Caco-2 (cell line): ENCODE measurements at regions not wholly inside any gene's neighbourhood (a gene's known extent, or its start where the extent isn't known, plus 50 kb on each side); places are given as distances from the start of the nearest gene placed in this dataset.

Experiments used
- BruUV-seq: library from RNA; stranded (reverse); fragments of 400-500 nt; replicated peaks from 2 replicates; lab custom pipeline; 2021; lab: Mats Ljungman, UMichigan
- CTCF ChIA-PET: fragments of 300-600 bp; sonication (Branson Sonifier 250); formaldehyde crosslinking; loops from one replicate; lab custom pipeline; 2022; ENCODE audit warnings: antibody characterized with exemption; lab: Charles Lee
- POLR2A ChIA-PET: fragments of 300-600 bp; sonication (Branson Sonifier 250); formaldehyde crosslinking; loops from one replicate; lab custom pipeline; 2022; ENCODE audit warnings: antibody characterized with exemption; lab: Charles Lee
- DNase-seq, 2 experiments: peaks; one replicate each; pipeline versions ENCODE4 v3.0.0 to v3.0.0-alpha.2; 2020 to 2022
- H3K27me3 ChIP-seq: replicated peaks from 2 replicates; pipeline ENCODE4 v1.6.0; 2011; ENCODE audit warnings: low read length; ENCODE audit not compliant: control insufficient read depth, insufficient read depth
- H3K36me3 ChIP-seq: 2 replicates; pipeline ENCODE4 v1.5.1; 2011; ENCODE audit warnings: low read length; ENCODE audit not compliant: control insufficient read depth, insufficient read depth
- H3K4me1 ChIP-seq: fragments of 250-450 bp; sonication (Bioruptor Pico); 2 replicates; pipeline ENCODE4 v1.5.1; 2020; ENCODE audit warnings: mild to moderate bottlenecking
- H3K4me3 ChIP-seq: 2 replicates; pipeline ENCODE4 v1.5.1; 2011; ENCODE audit warnings: low read depth, mild to moderate bottlenecking, control low read depth, low read length
- H3K9me3 ChIP-seq: fragments of 250-450 bp; sonication (Bioruptor Pico); 2 replicates; pipeline ENCODE4 v1.5.1; 2020; ENCODE audit warnings: mild to moderate bottlenecking, moderate library complexity
- H3K27ac Mint-ChIP-seq: one replicate; pipeline ENCODE4 v1.8.0; 2022; ENCODE audit warnings: mixed read lengths; ENCODE audit not compliant: unreplicated experiment
- H3K27me3 Mint-ChIP-seq: one replicate; pipeline ENCODE4 v1.8.0; 2022; ENCODE audit warnings: mixed read lengths; ENCODE audit not compliant: insufficient read depth, unreplicated experiment
- H3K36me3 Mint-ChIP-seq: one replicate; pipeline ENCODE4 v1.8.0; 2022; ENCODE audit warnings: mild to moderate bottlenecking, mixed read lengths; ENCODE audit not compliant: insufficient read depth, unreplicated experiment
- H3K4me1 Mint-ChIP-seq: one replicate; pipeline ENCODE4 v1.8.0; 2022; ENCODE audit warnings: low read depth, mixed read lengths; ENCODE audit not compliant: unreplicated experiment
- H3K4me3 Mint-ChIP-seq: one replicate; pipeline ENCODE4 v1.8.0; 2022; ENCODE audit warnings: mild to moderate bottlenecking, moderate library complexity, mixed read lengths; ENCODE audit not compliant: unreplicated experiment
- H3K9me3 Mint-ChIP-seq: one replicate; pipeline ENCODE4 v1.8.0; 2022; ENCODE audit warnings: mixed read lengths; ENCODE audit not compliant: unreplicated experiment
- intact Hi-C: fragments of 100-400 bp; cut with micrococcal nuclease; formaldehyde crosslinking; loops from one replicate; pipeline ENCODE4 v1.10.0; 2022; ENCODE audit not compliant: unreplicated experiment
- TF ChIP-seq, protein P1 (sequence below), 2 experiments: fragments of 200-600 bp in 1 of 2; IDR thresholded peaks; 1 replicate in 1 of 2; 2 replicates in 1 of 2; pipeline versions ENCODE4 v1.5.1 to v1.8.0; 2011 to 2022; ENCODE audit warnings: antibody characterized with exemption in 1 of 2, control low read depth in 1 of 2, inconsistent platforms in 1 of 2, low read depth in 1 of 2, low read length in 1 of 2, mild to moderate bottlenecking in 1 of 2, moderate library complexity in 1 of 2; ENCODE audit not compliant: insufficient read depth in 1 of 2, severe bottlenecking in 1 of 2, unreplicated experiment in 1 of 2

GRCh38 chr13:47036294-47037008 lies 139.6 kb upstream of the HTR2A start:
- Mint-ChIP-seq H3K27ac (no peak overlapping the region), H3K4me3 (no peak overlapping the region), H3K9me3 (no peaks in the 10 kb centered on the region), H3K27me3 (peaks cover 23% of the 10 kb centered on the region), H3K36me3 (no peaks in the 10 kb centered on the region), H3K4me1 (peaks cover 6% of the 10 kb centered on the region)
- Histone ChIP-seq H3K27me3 (no peaks in the 10 kb centered on the region; the same call in 1 of the 2 replicates), H3K36me3 (no peaks in the 10 kb centered on the region), H3K4me3 (no peak overlapping the region), H3K9me3 (no peaks in the 10 kb centered on the region), H3K4me1 (peaks cover 10% of the 10 kb centered on the region; the same call in 1 of the 2 replicates)
- ChIA-PET CTCF (no interaction called here), POLR2A (no interaction called here)
- intact Hi-C loops, result no loop called here
- BruUV-seq, result no TSS peak
- DNase-seq, result no peak
- TF ChIP-seq, protein P1, sequence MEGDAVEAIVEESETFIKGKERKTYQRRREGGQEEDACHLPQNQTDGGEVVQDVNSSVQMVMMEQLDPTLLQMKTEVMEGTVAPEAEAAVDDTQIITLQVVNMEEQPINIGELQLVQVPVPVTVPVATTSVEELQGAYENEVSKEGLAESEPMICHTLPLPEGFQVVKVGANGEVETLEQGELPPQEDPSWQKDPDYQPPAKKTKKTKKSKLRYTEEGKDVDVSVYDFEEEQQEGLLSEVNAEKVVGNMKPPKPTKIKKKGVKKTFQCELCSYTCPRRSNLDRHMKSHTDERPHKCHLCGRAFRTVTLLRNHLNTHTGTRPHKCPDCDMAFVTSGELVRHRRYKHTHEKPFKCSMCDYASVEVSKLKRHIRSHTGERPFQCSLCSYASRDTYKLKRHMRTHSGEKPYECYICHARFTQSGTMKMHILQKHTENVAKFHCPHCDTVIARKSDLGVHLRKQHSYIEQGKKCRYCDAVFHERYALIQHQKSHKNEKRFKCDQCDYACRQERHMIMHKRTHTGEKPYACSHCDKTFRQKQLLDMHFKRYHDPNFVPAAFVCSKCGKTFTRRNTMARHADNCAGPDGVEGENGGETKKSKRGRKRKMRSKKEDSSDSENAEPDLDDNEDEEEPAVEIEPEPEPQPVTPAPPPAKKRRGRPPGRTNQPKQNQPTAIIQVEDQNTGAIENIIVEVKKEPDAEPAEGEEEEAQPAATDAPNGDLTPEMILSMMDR (IDR thresholded peaks at IDR 0.05; ENCODE audit: insufficient read depth in 1 of 2, low read depth in 1 of 2, low read length in 1 of 2, severe bottlenecking in 1 of 2, unreplicated experiment in 1 of 2), result no peak

- no peaks in the 10 kb centered on the region for H3K27me3 ChIP-seq
- no TSS peak for BruUV-seq
- intact Hi-C loops, result no loop called here
Observed at GRCh38 chr13:47033216-47033615, 136.4 kb upstream of the HTR2A start.

DNA sequence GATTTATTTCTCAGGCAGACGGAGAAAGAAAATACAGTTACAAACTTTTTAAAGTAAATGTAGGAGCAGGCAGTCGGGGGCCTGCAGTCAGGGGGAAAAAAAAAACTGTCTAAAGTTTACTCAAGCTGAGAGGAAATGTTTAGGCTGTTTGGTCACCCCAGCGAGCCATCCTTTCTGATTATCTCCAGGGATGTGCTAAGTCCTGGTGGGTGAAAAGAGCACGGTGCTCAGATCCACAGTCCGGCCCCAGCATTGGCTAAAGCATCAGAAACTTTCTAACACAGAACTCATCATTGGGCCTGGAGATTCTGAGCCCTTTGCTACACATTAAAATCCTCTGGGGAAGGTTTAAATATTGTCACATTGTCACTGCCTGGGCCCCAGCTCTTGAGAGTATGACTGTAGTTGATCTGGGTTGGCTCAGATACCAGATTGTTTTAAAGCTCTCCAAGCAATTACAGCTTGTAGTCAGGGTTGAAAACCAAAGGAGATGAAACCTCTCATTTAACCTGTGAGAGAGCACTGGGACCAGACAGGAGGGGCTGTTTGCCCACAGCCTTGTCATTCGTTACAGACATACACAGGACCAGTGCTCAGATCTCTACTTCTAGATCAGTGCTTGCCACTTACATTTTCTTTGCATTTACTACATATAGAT lies 131.1 kb upstream of the HTR2A start:
- Mint-ChIP-seq H3K4me1 (no peaks in the 10 kb centered on the region), H3K36me3 (no peaks in the 10 kb centered on the region), H3K4me3 (no peak overlapping the region), H3K27me3 (peaks cover 5% of the 10 kb centered on the region), H3K27ac (no peak overlapping the region), H3K9me3 (no peaks in the 10 kb centered on the region)
- Histone ChIP-seq H3K4me1 (no peaks in the 10 kb centered on the region), H3K36me3 (no peaks in the 10 kb centered on the region), H3K27me3 (no peaks in the 10 kb centered on the region), H3K9me3 (no peaks in the 10 kb centered on the region), H3K4me3 (no peak overlapping the region)
- intact Hi-C loops, result no loop called here
- DNase-seq, result no peak
- TF ChIP-seq, protein P1 (IDR thresholded peaks at IDR 0.05; ENCODE audit: insufficient read depth in 1 of 2, low read depth in 1 of 2, low read length in 1 of 2, severe bottlenecking in 1 of 2, unreplicated experiment in 1 of 2), result no peak
- POLR2A ChIA-PET, result no interaction called here
- BruUV-seq, result no TSS peak
- CTCF ChIA-PET, result interaction anchor here (0.9 kb wide), 1 partner anchor 55 kb away, joined by 3 read pairs; no protein-coding TSS in a partner anchor

More at GRCh38 chr13:47033216-47033615, 136.4 kb upstream of the HTR2A start:
- Histone ChIP-seq H3K36me3 (no peaks in the 10 kb centered on the region), H3K9me3 (no peaks in the 10 kb centered on the region), H3K4me3 (no peak overlapping the region), H3K4me1 (peaks cover 10% of the 10 kb centered on the region; the same call in 1 of the 2 replicates)
- DNase-seq, result no peak
- no peaks in the 10 kb centered on the region for H3K36me3 Mint-ChIP-seq
- CTCF ChIA-PET, result no interaction called here
- POLR2A ChIA-PET, result no interaction called here
- TF ChIP-seq, protein P1 (IDR thresholded peaks at IDR 0.05; ENCODE audit: insufficient read depth in 1 of 2, low read depth in 1 of 2, low read length in 1 of 2, severe bottlenecking in 1 of 2, unreplicated experiment in 1 of 2), result no peak
- H3K4me1 Mint-ChIP-seq, result peaks cover 6% of the 10 kb centered on the region
- peaks cover 17% of the 10 kb centered on the region for H3K27me3 Mint-ChIP-seq
- no peaks in the 10 kb centered on the region for H3K9me3 Mint-ChIP-seq
- no peak overlapping the region for H3K4me3 Mint-ChIP-seq
- no peak overlapping the region for H3K27ac Mint-ChIP-seq
